ENCODE measurements at regions not wholly inside any gene's neighbourhood (a gene's known extent, or its start where the extent isn't known, plus 50 kb on each side); places are given as distances from the start of the nearest gene placed in this dataset.
A peak's percentile ranks its signal among the peaks of the same experiment; 100 is the strongest.

DNA sequence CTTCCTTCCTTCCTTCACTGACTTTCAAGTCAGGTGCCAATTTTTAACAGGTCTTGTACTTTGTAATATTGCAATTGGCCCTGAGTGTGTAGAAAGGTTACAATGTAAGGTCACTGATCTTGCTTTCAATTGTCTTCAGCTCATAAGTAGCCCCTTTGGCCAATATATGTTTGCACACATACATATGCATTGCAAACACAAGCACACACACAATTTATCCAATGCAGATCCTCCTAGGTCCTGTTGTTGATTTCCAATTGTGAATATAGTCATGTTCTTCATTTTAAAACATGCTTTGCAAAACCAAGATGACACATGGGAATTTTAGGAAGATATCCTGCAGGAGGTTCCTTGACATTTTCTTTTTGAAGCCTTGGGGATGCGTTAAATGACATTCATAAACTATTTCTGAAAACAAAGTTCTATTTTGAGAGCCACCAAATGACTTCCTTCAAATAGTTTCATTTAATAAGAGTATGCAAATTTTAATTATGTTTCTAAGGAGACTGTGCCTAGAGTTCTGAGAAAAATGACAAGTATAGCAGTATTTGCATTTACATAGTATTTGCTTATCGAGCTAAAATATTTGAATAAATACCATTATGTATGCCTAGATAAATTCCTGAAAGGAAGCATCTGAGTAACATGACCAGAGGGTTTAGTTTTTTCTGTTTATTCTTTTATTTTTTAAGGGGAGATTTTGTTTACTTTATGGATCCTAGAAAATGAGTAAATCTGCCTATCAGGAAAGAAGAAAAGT, 117.1 kb upstream of the TMEFF2 start:
- H3K4me1 ChIP-seq (ENCODE audit: control insufficient read depth in 1 of 2, extremely low read depth in 1 of 2, insufficient read depth in 2 of 2, low read length in 2 of 2) = no peaks in the 10 kb centered on the region
- H3K27ac ChIP-seq (ENCODE audit: low read length) = no peak overlapping the region
- CTCF ChIA-PET = no interaction called here
- POLR2A ChIA-PET = no interaction called here
- no peaks in the 10 kb centered on the region for H3K9me3 Mint-ChIP-seq
- no peak for DNase-seq
- H3K36me3 Mint-ChIP-seq = no peaks in the 10 kb centered on the region
- H3K4me1 Mint-ChIP-seq = no peaks in the 10 kb centered on the region
- H3K27me3 Mint-ChIP-seq = no peaks in the 10 kb centered on the region
- H3K4me3 Mint-ChIP-seq = no peak overlapping the region
- no CpG with 5 or more reads among the region's 2 CpGs for WGBS (ENCODE audit: insufficient coverage)
- no peak overlapping the region for H3K27ac Mint-ChIP-seq
- H3K9me3 ChIP-seq = no peaks in the 10 kb centered on the region
- no peak for ATAC-seq (replicated peaks in 1 of 4)
- H3K4me3 ChIP-seq (ENCODE audit: control insufficient read depth in 1 of 2, extremely low read depth in 1 of 2, low read length in 1 of 2) = no peak overlapping the region
- H3K36me3 ChIP-seq (ENCODE audit: control insufficient read depth in 2 of 2, extremely low read depth in 1 of 2, insufficient read depth in 1 of 2, low read length in 1 of 2) = no peaks in the 10 kb centered on the region
- peaks cover 0 to 6% of the 10 kb centered on the region in 2 experiments for H3K27me3 ChIP-seq (replicated peaks in 1 of 2; ENCODE audit: control insufficient read depth in 2 of 2, extremely low read depth in 1 of 2, insufficient read depth in 2 of 2, low read length in 1 of 2)

DNA sequence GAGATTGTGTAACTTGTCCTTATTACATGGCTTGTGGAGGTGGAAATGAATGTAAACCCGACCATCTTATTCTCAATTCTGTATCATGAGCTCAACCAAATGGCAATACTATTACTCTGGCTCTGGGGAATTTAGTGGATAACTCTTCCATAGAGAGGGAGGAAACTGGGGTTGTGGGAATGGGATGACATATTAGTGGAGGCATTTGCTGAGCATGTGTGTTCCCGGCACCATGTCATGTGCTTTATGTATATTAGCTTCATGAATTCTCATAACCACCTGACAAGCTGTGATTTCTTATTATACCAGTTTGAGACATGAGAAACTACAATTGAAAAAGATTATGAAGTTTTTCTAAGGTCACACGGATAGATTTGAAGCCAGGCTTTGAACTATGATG, 112.8 kb upstream of the TMEFF2 start:
- H3K4me3 ChIP-seq (ENCODE audit: control insufficient read depth in 1 of 2, extremely low read depth in 1 of 2, low read length in 1 of 2) = no peak overlapping the region
- POLR2A ChIA-PET = no interaction called here
- Mint-ChIP-seq H3K27me3 (no peaks in the 10 kb centered on the region), H3K9me3 (no peaks in the 10 kb centered on the region), H3K4me1 (no peaks in the 10 kb centered on the region), H3K4me3 (no peak overlapping the region), H3K27ac (no peak overlapping the region), H3K36me3 (no peaks in the 10 kb centered on the region)
- ATAC-seq (replicated peaks in 1 of 4) (no peak), DNase-seq (no peak)
- H3K9me3 ChIP-seq = no peaks in the 10 kb centered on the region
- H3K4me1 ChIP-seq (ENCODE audit: control insufficient read depth in 1 of 2, extremely low read depth in 1 of 2, insufficient read depth in 2 of 2, low read length in 2 of 2) = no peaks in the 10 kb centered on the region
- H3K36me3 ChIP-seq (ENCODE audit: control insufficient read depth in 2 of 2, extremely low read depth in 1 of 2, insufficient read depth in 1 of 2, low read length in 1 of 2) = no peaks in the 10 kb centered on the region
- no CpG with 5 or more reads among the region's 3 CpGs for WGBS (ENCODE audit: insufficient coverage)
- no peak overlapping the region for H3K27ac ChIP-seq (ENCODE audit: low read length)
- H3K27me3 ChIP-seq (replicated peaks in 1 of 2; ENCODE audit: control insufficient read depth in 2 of 2, extremely low read depth in 1 of 2, insufficient read depth in 2 of 2, low read length in 1 of 2) = no peaks in the 10 kb centered on the region
- CTCF ChIA-PET = no interaction called here

DNA sequence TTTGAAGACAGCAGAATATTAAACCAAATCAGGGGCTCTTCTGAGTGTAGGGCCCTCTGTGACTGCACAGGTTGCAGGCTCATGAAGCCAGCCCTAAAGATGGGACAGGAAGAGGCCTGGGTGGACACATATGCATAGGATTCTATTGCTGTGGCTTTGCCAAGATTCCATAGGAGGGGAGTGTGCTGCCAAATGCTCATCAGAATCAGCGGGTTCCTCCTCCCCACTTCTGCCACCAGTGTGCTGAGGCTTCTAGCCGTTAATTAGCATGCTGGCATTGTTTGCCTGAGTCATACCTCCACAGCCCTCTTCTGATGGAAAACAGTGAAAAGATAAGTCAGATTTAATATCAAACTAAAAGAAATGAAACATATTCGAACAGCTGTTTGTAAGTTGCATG, 103.9 kb upstream of the TMEFF2 start:
- H3K27me3 Mint-ChIP-seq = no peaks in the 10 kb centered on the region
- no peak overlapping the region for H3K27ac Mint-ChIP-seq
- Histone ChIP-seq H3K9me3 (no peaks in the 10 kb centered on the region), H3K27ac (ENCODE audit: low read length) (no peak overlapping the region), H3K27me3 (replicated peaks in 1 of 2; ENCODE audit: control insufficient read depth in 2 of 2, extremely low read depth in 1 of 2, insufficient read depth in 2 of 2, low read length in 1 of 2) (no peaks in the 10 kb centered on the region), H3K36me3 (ENCODE audit: control insufficient read depth in 2 of 2, extremely low read depth in 1 of 2, insufficient read depth in 1 of 2, low read length in 1 of 2) (no peaks in the 10 kb centered on the region), H3K4me1 (ENCODE audit: control insufficient read depth in 1 of 2, extremely low read depth in 1 of 2, insufficient read depth in 2 of 2, low read length in 2 of 2) (no peaks in the 10 kb centered on the region), H3K4me3 (ENCODE audit: control insufficient read depth in 1 of 2, extremely low read depth in 1 of 2, low read length in 1 of 2) (no peak overlapping the region)
- no peaks in the 10 kb centered on the region for H3K4me1 Mint-ChIP-seq
- no peaks in the 10 kb centered on the region for H3K36me3 Mint-ChIP-seq
- WGBS (ENCODE audit: insufficient coverage) = no CpG with 5 or more reads among the region's 3 CpGs
- H3K4me3 Mint-ChIP-seq = no peak overlapping the region
- ChIA-PET POLR2A (no interaction called here), CTCF (no interaction called here)
- ATAC-seq (replicated peaks in 1 of 4) = no peak
- no peaks in the 10 kb centered on the region for H3K9me3 Mint-ChIP-seq
- DNase-seq = no peak

DNA sequence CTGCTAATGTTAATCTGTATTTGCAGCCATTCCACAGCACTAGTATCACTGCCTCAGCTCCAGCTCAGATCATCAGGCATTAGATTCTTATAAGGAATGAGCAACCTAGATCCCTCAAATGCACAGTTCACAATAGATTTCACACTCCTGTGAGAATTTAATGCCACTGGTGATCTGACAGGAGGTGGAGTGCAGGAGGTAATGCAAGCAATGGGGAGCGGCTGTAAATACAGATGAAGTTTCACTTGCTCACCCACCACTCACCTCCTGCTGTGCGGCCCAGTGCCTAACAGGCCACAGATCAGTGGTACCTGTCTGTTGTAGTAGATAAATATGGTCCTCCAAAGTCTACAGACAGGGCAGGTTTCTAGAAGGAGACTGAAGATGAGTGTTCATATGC, 97.7 kb upstream of the TMEFF2 start:
- ATAC-seq (replicated peaks in 1 of 4) (no peak), DNase-seq (no peak)
- no peak overlapping the region for H3K4me3 ChIP-seq (ENCODE audit: control insufficient read depth in 1 of 2, extremely low read depth in 1 of 2, low read length in 1 of 2)
- ChIA-PET POLR2A (no interaction called here), CTCF (no interaction called here)
- H3K9me3 Mint-ChIP-seq = no peaks in the 10 kb centered on the region
- no peaks in the 10 kb centered on the region for H3K9me3 ChIP-seq
- H3K27ac Mint-ChIP-seq = no peak overlapping the region
- H3K27me3 Mint-ChIP-seq = no peaks in the 10 kb centered on the region
- no peak overlapping the region for H3K27ac ChIP-seq (ENCODE audit: low read length)
- no peaks in the 10 kb centered on the region for H3K36me3 ChIP-seq (ENCODE audit: control insufficient read depth in 2 of 2, extremely low read depth in 1 of 2, insufficient read depth in 1 of 2, low read length in 1 of 2)
- no peaks in the 10 kb centered on the region for H3K27me3 ChIP-seq (replicated peaks in 1 of 2; ENCODE audit: control insufficient read depth in 2 of 2, extremely low read depth in 1 of 2, insufficient read depth in 2 of 2, low read length in 1 of 2)
- H3K36me3 Mint-ChIP-seq = no peaks in the 10 kb centered on the region
- no peak overlapping the region for H3K4me3 Mint-ChIP-seq
- H3K4me1 ChIP-seq (ENCODE audit: control insufficient read depth in 1 of 2, extremely low read depth in 1 of 2, insufficient read depth in 2 of 2, low read length in 2 of 2) = no peaks in the 10 kb centered on the region
- WGBS (ENCODE audit: insufficient coverage) = no CpG with 5 or more reads among the region's 2 CpGs
- no peaks in the 10 kb centered on the region for H3K4me1 Mint-ChIP-seq

DNA sequence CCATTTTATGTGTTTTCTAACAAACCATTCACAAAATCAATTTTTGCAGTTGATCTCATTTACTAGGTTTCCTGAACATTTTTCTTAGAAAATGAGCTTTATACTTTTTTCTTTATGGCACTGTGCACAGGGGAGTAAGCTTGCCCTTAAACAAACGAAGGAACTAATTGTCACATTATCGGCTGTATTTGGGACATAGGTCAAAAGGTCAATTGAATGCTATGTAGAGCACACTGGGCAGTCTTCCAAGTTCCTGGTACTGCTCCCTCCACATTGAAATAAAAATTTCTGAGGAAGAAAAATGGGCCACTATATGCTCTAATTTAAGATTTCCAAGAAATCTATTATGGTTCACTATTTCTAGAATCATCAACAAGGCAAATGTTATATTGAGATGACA, 93.6 kb upstream of the TMEFF2 start:
- DNase-seq (no peak), ATAC-seq (replicated peaks in 1 of 4) (no peak)
- ChIA-PET CTCF (no interaction called here), POLR2A (interaction anchor here in 1 of 2 donors (0.6 kb wide), 1 partner anchor 1922 kb away, joined by 3 read pairs; no protein-coding TSS in a partner anchor)
- H3K9me3 ChIP-seq = no peaks in the 10 kb centered on the region
- no CpG with 5 or more reads among the region's 2 CpGs for WGBS (ENCODE audit: insufficient coverage)
- no peak overlapping the region for H3K4me3 ChIP-seq (ENCODE audit: control insufficient read depth in 1 of 2, extremely low read depth in 1 of 2, low read length in 1 of 2)
- Mint-ChIP-seq H3K27ac (no peak overlapping the region), H3K36me3 (no peaks in the 10 kb centered on the region), H3K4me1 (no peaks in the 10 kb centered on the region), H3K4me3 (no peak overlapping the region), H3K27me3 (no peaks in the 10 kb centered on the region), H3K9me3 (no peaks in the 10 kb centered on the region)
- H3K27ac ChIP-seq (ENCODE audit: low read length) = no peak overlapping the region
- no peaks in the 10 kb centered on the region for H3K4me1 ChIP-seq (ENCODE audit: control insufficient read depth in 1 of 2, extremely low read depth in 1 of 2, insufficient read depth in 2 of 2, low read length in 2 of 2)
- no peaks in the 10 kb centered on the region for H3K36me3 ChIP-seq (ENCODE audit: control insufficient read depth in 2 of 2, extremely low read depth in 1 of 2, insufficient read depth in 1 of 2, low read length in 1 of 2)
- no peaks in the 10 kb centered on the region for H3K27me3 ChIP-seq (replicated peaks in 1 of 2; ENCODE audit: control insufficient read depth in 2 of 2, extremely low read depth in 1 of 2, insufficient read depth in 2 of 2, low read length in 1 of 2)

DNA sequence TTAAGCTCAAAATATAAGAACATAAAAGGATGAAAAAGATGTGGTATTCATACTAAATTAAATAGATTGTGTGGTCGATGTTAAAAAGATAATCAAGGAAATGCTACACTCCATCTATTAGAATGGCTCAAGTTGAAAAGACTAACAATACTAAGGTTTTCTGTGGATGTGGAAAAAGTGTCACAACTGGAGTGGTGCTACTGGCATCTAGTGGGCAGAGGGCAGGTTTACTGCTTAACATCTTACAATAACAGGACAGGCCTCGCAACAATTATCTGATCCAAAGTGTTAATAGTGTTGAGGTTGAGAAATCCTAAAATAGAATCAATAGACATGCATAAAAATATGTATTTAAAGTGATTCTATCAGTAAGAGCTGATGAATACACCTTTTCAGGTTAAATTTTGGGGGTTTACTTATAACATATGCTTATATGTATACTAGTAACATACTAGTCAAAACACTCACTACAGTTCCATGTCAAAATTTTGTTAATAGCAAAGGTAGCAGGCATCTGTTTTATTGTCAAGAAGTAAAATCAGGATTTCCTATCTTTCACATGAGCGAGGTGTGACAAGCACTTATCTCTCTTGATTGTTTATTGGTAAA, 91.5 kb upstream of the TMEFF2 start:
- Mint-ChIP-seq H3K4me1 (no peaks in the 10 kb centered on the region), H3K4me3 (no peak overlapping the region), H3K9me3 (no peaks in the 10 kb centered on the region), H3K27ac (no peak overlapping the region), H3K27me3 (peaks cover 0 to 2% of the 10 kb centered on the region in 2 donors), H3K36me3 (no peaks in the 10 kb centered on the region)
- ATAC-seq (replicated peaks in 1 of 4) (no peak), DNase-seq (peak in 1 of 35 experiments; percentile 1)
- Histone ChIP-seq H3K4me3 (ENCODE audit: control insufficient read depth in 1 of 2, extremely low read depth in 1 of 2, low read length in 1 of 2) (no peak overlapping the region), H3K36me3 (ENCODE audit: control insufficient read depth in 2 of 2, extremely low read depth in 1 of 2, insufficient read depth in 1 of 2, low read length in 1 of 2) (no peaks in the 10 kb centered on the region), H3K27ac (ENCODE audit: low read length) (no peak overlapping the region), H3K4me1 (ENCODE audit: control insufficient read depth in 1 of 2, extremely low read depth in 1 of 2, insufficient read depth in 2 of 2, low read length in 2 of 2) (no peaks in the 10 kb centered on the region), H3K9me3 (no peaks in the 10 kb centered on the region), H3K27me3 (replicated peaks in 1 of 2; ENCODE audit: control insufficient read depth in 2 of 2, extremely low read depth in 1 of 2, insufficient read depth in 2 of 2, low read length in 1 of 2) (no peaks in the 10 kb centered on the region)
- ChIA-PET CTCF (no interaction called here), POLR2A (no interaction called here)
- no CpG with 5 or more reads among the region's 3 CpGs for WGBS (ENCODE audit: insufficient coverage)

Measured in T-cell (primary cell).